H9 (cell line): ENCODE measurements at regions not wholly inside any gene's neighbourhood (a gene's known extent, or its start where the extent isn't known, plus 50 kb on each side); places are given as distances from the start of the nearest gene placed in this dataset.

Source experiments
- DNase-seq: peaks from one replicate; pipeline ENCODE4 v3.0.0-alpha.2; 2017
- H2AFZ ChIP-seq: one replicate; pipeline ENCODE4 v1.6.1; 2013; ENCODE audit warnings: mild to moderate bottlenecking, low read length, control low read depth, moderate library complexity
- H2AK5ac ChIP-seq: 2 replicates; pipeline ENCODE4 v1.6.1; 2013; ENCODE audit warnings: low read length, control low read depth, mixed read lengths; ENCODE audit not compliant: insufficient read length
- H2BK120ac ChIP-seq: one replicate; pipeline ENCODE4 v1.6.1; 2013; ENCODE audit warnings: low read depth, mild to moderate bottlenecking, low read length, control low read depth, inconsistent platforms; ENCODE audit not compliant: poor library complexity, severe bottlenecking
- H2BK12ac ChIP-seq: 2 replicates; pipeline ENCODE4 v1.6.1; 2013; ENCODE audit warnings: low read length, control low read depth, mixed read lengths, low read depth; ENCODE audit not compliant: insufficient read length
- H2BK15ac ChIP-seq: 2 replicates; pipeline ENCODE4 v1.6.1; 2013; ENCODE audit warnings: low read depth, low read length, control low read depth
- H2BK20ac ChIP-seq: one replicate; pipeline ENCODE4 v1.6.1; 2013; ENCODE audit warnings: low read depth, mild to moderate bottlenecking, low read length, control low read depth, inconsistent platforms; ENCODE audit not compliant: poor library complexity, severe bottlenecking
- H2BK5ac ChIP-seq: 2 replicates; pipeline ENCODE4 v1.6.1; 2013; ENCODE audit warnings: low read length, control low read depth, mixed read lengths; ENCODE audit not compliant: insufficient read length
- H3K14ac ChIP-seq: 2 replicates; pipeline ENCODE4 v1.6.1; 2013; ENCODE audit warnings: low read length, control low read depth; ENCODE audit not compliant: insufficient read depth
- H3K18ac ChIP-seq: 2 replicates; pipeline ENCODE4 v1.6.1; 2013; ENCODE audit warnings: low read depth, mild to moderate bottlenecking, mixed read lengths, low read length, control low read depth; ENCODE audit not compliant: insufficient read length
- H3K23ac ChIP-seq: 2 replicates; pipeline ENCODE4 v1.6.1; 2013; ENCODE audit warnings: low read length, control low read depth, mixed read lengths, low read depth; ENCODE audit not compliant: insufficient read length
- H3K23me2 ChIP-seq: 2 replicates; pipeline ENCODE4 v1.6.1; 2013; ENCODE audit warnings: low read depth, mild to moderate bottlenecking, mixed read lengths, low read length, control low read depth; ENCODE audit not compliant: insufficient read length, poor library complexity, severe bottlenecking
- H3K27ac ChIP-seq: 2 replicates; pipeline ENCODE4 v1.5.1; 2013; ENCODE audit warnings: low read length, control low read depth, mixed read lengths, low read depth; ENCODE audit not compliant: insufficient read length
- H3K27me3 ChIP-seq: 2 replicates; pipeline ENCODE4 v1.6.1; 2013; ENCODE audit warnings: low read length, control low read depth, inconsistent platforms; ENCODE audit not compliant: insufficient read depth
- H3K4ac ChIP-seq: 2 replicates; pipeline ENCODE4 v1.6.1; 2013; ENCODE audit warnings: low read depth, mild to moderate bottlenecking, control low read depth, inconsistent platforms, low read length, moderate library complexity
- H3K4me1 ChIP-seq: 2 replicates; pipeline ENCODE4 v1.6.1; 2013; ENCODE audit warnings: low read length, control low read depth, inconsistent platforms; ENCODE audit not compliant: insufficient read depth
- H3K4me2 ChIP-seq: 2 replicates; pipeline ENCODE4 v1.6.1; 2013; ENCODE audit warnings: low read length, control low read depth, mixed read lengths; ENCODE audit not compliant: insufficient read length, insufficient read depth
- H3K56ac ChIP-seq: 2 replicates; pipeline ENCODE4 v1.6.1; 2013; ENCODE audit warnings: low read depth, mild to moderate bottlenecking, mixed read lengths, low read length, control low read depth; ENCODE audit not compliant: insufficient read length
- H3K79me1 ChIP-seq: 2 replicates; pipeline ENCODE4 v1.6.1; 2013; ENCODE audit warnings: low read depth, mild to moderate bottlenecking, moderate library complexity, low read length, control low read depth, inconsistent platforms; ENCODE audit not compliant: insufficient read depth, poor library complexity, severe bottlenecking
- H3K79me2 ChIP-seq: 2 replicates; pipeline ENCODE4 v1.6.1; 2013; ENCODE audit warnings: low read length, control low read depth, inconsistent platforms; ENCODE audit not compliant: insufficient read depth
- H3K9ac ChIP-seq: 2 replicates; pipeline ENCODE4 v1.6.1; 2013; ENCODE audit warnings: low read length, control low read depth, mixed read lengths; ENCODE audit not compliant: insufficient read length; ENCODE audit errors: extremely low read depth
- H3K9me3 ChIP-seq: one replicate; pipeline ENCODE4 v1.6.1; 2013; ENCODE audit warnings: low read depth, low read length, inconsistent platforms; ENCODE audit not compliant: control insufficient read depth
- H3T11ph ChIP-seq: one replicate; pipeline ENCODE4 v1.6.1; 2013; ENCODE audit warnings: mild to moderate bottlenecking, low read length, control low read depth, inconsistent platforms
- H4K20me1 ChIP-seq: one replicate; pipeline ENCODE4 v1.6.1; 2013; ENCODE audit not compliant: control insufficient read depth, insufficient read length, insufficient read depth
- H4K5ac ChIP-seq: 2 replicates; pipeline ENCODE4 v1.6.1; 2013; ENCODE audit warnings: low read depth, mild to moderate bottlenecking, mixed read lengths, low read length, control low read depth; ENCODE audit not compliant: insufficient read length
- H4K8ac ChIP-seq: replicated peaks from 2 replicates; pipeline ENCODE4 v1.6.1; 2013; ENCODE audit warnings: low read length, control low read depth, mixed read lengths, low read depth; ENCODE audit not compliant: insufficient read length
- H4K91ac ChIP-seq: 2 replicates; pipeline ENCODE4 v1.6.1; 2013; ENCODE audit warnings: low read depth, mild to moderate bottlenecking, moderate library complexity, mixed read lengths, low read length, control low read depth; ENCODE audit not compliant: insufficient read length
- H3K27ac Mint-ChIP-seq, 3 experiments: 2 replicates in 2 of 3; 3 replicates in 1 of 3; pipeline ENCODE4 v1.8.0; 2020 to 2021; ENCODE audit warnings: mixed read lengths in 3 of 3, mild to moderate bottlenecking in 1 of 3, moderate library complexity in 1 of 3
- H3K27me3 Mint-ChIP-seq: 2 replicates; pipeline ENCODE4 v1.8.0; 2021; ENCODE audit warnings: low read depth, mild to moderate bottlenecking, moderate library complexity, mixed read lengths
- H3K36me3 Mint-ChIP-seq, 3 experiments: 2 replicates in 2 of 3; 3 replicates in 1 of 3; pipeline ENCODE4 v1.8.0; 2020 to 2021; ENCODE audit warnings: low read depth in 3 of 3, mixed read lengths in 3 of 3; ENCODE audit not compliant: insufficient read depth in 1 of 3
- H3K4me1 Mint-ChIP-seq, 2 experiments: 2 replicates each; pipeline ENCODE4 v1.8.0; 2020; ENCODE audit warnings: mixed read lengths in 2 of 2
- H3K4me3 Mint-ChIP-seq, 2 experiments: 2 replicates in 1 of 2; 3 replicates in 1 of 2; pipeline ENCODE4 v1.8.0; 2020 to 2021; ENCODE audit warnings: mild to moderate bottlenecking in 2 of 2, mixed read lengths in 2 of 2, moderate library complexity in 1 of 2
- H3K9me3 Mint-ChIP-seq, 2 experiments: 2 replicates in 1 of 2; 3 replicates in 1 of 2; pipeline ENCODE4 v1.8.0; 2020; ENCODE audit warnings: mild to moderate bottlenecking in 2 of 2, mixed read lengths in 2 of 2, moderate library complexity in 1 of 2
- CTCF ChIP-seq: fragments of 200-600 bp; sonication (generic); conservative IDR thresholded peaks from 3 replicates; pipeline ENCODE4 v1.8.0; 2021; ENCODE audit warnings: antibody characterized with exemption, mild to moderate bottlenecking
- WGBS: extraction: QIAGEN DNeasy Blood & Tissue Kit; methylation state at CpG from one replicate; pipeline ENCODE4 v1.1.7; 2013; ENCODE audit warnings: missing lambda C conversion rate, low lambda C conversion rate, mixed read lengths; ENCODE audit not compliant: insufficient read length; ENCODE audit errors: extremely low coverage; 5-methylcytosine and 5-hydroxymethylcytosine counted together

GRCh38 chr6:156687789-156688619, 89.2 kb upstream of the ARID1B start:
- Histone ChIP-seq H3K4me1 (peaks cover 3% of the 10 kb centered on the region; the same call in 1 of the 2 replicates), H2AFZ (no peak overlapping the region), H2BK5ac (no peak overlapping the region), H3K23me2 (peaks cover 13% of the 10 kb centered on the region), H4K8ac (no peak overlapping the region), H2BK12ac (no peak overlapping the region), H3K9me3 (no peaks in the 10 kb centered on the region), H3T11ph (no peak overlapping the region), H3K14ac (no peak overlapping the region), H3K56ac (no peak overlapping the region), H3K4me2 (peak overlapping the region; percentile 78), H3K4ac (no peak overlapping the region), H2BK20ac (no peak overlapping the region), H2BK120ac (no peak overlapping the region), H3K79me1 (no peaks in the 10 kb centered on the region), H2BK15ac (no peak overlapping the region), H4K91ac (no peak overlapping the region), H3K27me3 (no peaks in the 10 kb centered on the region), H3K79me2 (no peaks in the 10 kb centered on the region), H4K20me1 (no peaks in the 10 kb centered on the region), H2AK5ac (no peak overlapping the region), H3K18ac (no peak overlapping the region), H3K27ac (no peak overlapping the region), H3K9ac (peak overlapping the region; percentile 30), H3K23ac (no peak overlapping the region), H4K5ac (no peak overlapping the region)
- peak overlapping the region in 1 of 3 experiments; percentile 32; a peak in 1 of 7 replicates for H3K27ac Mint-ChIP-seq
- H3K9me3 Mint-ChIP-seq = no peaks in the 10 kb centered on the region; a peak in 2 of 5 replicates
- peak overlapping the region; percentile 75 to 84 for H3K4me3 Mint-ChIP-seq
- peaks cover 8% of the 10 kb centered on the region for H3K27me3 Mint-ChIP-seq
- no CpG with 5 or more reads among the region's 22 CpGs for WGBS
- no peak for TF ChIP-seq CTCF
- peaks cover 15 to 20% of the 10 kb centered on the region in 2 experiments for H3K4me1 Mint-ChIP-seq
- no peaks in the 10 kb centered on the region for H3K36me3 Mint-ChIP-seq
- DNase-seq = peak; percentile 63
